Smooth muscle cell (in vitro differentiated cells): ENCODE measurements at regions not wholly inside any gene's neighbourhood (a gene's known extent, or its start where the extent isn't known, plus 50 kb on each side); places are given as distances from the start of the nearest gene placed in this dataset.

Source experiments
- DNase-seq: peaks from one replicate; lab custom pipeline; 2025; ENCODE audit not compliant: unreplicated experiment; lab: John Stamatoyannopoulos, UW
- H2AFZ ChIP-seq: fragments of 200-600 bp; sonication (generic); 2 replicates; pipeline ENCODE4 v1.6.0; 2016; ENCODE audit warnings: antibody characterized with exemption, low read depth, mild to moderate bottlenecking
- H3F3A ChIP-seq: fragments of 200-600 bp; sonication (generic); 2 replicates; pipeline ENCODE4 v1.6.0; 2017; ENCODE audit warnings: antibody characterized with exemption, low read depth
- H3K27ac ChIP-seq: fragments of 200-600 bp; sonication (generic); 2 replicates; pipeline ENCODE4 v1.5.1; 2016; ENCODE audit warnings: low read depth, mild to moderate bottlenecking
- H3K27me3 ChIP-seq: fragments of 200-600 bp; sonication (generic); 2 replicates; pipeline ENCODE4 v1.6.1; 2016; ENCODE audit warnings: low read depth, mild to moderate bottlenecking
- H3K36me3 ChIP-seq: fragments of 200-600 bp; sonication (generic); 2 replicates; pipeline ENCODE4 v1.5.1; 2016; ENCODE audit warnings: low read depth
- H3K4me1 ChIP-seq: fragments of 200-600 bp; sonication (generic); 2 replicates; pipeline ENCODE4 v1.5.1; 2016; ENCODE audit warnings: low read depth
- H3K4me2 ChIP-seq: fragments of 200-600 bp; sonication (generic); 2 replicates; pipeline ENCODE4 v1.6.0; 2016; ENCODE audit warnings: mild to moderate bottlenecking
- H3K4me3 ChIP-seq: fragments of 200-600 bp; sonication (generic); 2 replicates; pipeline ENCODE4 v1.5.1; 2016; ENCODE audit warnings: mild to moderate bottlenecking
- H3K79me2 ChIP-seq: fragments of 200-600 bp; sonication (generic); 2 replicates; pipeline ENCODE4 v1.6.0; 2016; ENCODE audit warnings: low read depth, mild to moderate bottlenecking
- H3K9ac ChIP-seq: fragments of 200-600 bp; sonication (generic); 2 replicates; pipeline ENCODE4 v1.6.0; 2016; ENCODE audit warnings: low read depth
- H3K9me3 ChIP-seq: fragments of 200-600 bp; sonication (generic); replicated peaks from 2 replicates; pipeline ENCODE4 v1.5.1; 2016; ENCODE audit warnings: low read depth
- H4K20me1 ChIP-seq: fragments of 200-600 bp; sonication (generic); 2 replicates; pipeline ENCODE4 v1.6.0; 2016; ENCODE audit warnings: low read depth
- CTCF ChIP-seq: fragments of 200-600 bp; sonication (generic); IDR thresholded peaks from 2 replicates; pipeline ENCODE4 v1.5.1; 2017; ENCODE audit warnings: borderline replicate concordance, mild to moderate bottlenecking, antibody characterized with exemption; ENCODE audit not compliant: insufficient read depth, poor library complexity, severe bottlenecking
- WGBS: methylation state at CpG from one replicate; pipeline ENCODE4 v1.1.7; 2016; ENCODE audit warnings: low lambda C conversion rate; 5-methylcytosine and 5-hydroxymethylcytosine counted together

GRCh38 chr12:63467951-63468350 lies 200.3 kb downstream of the DPY19L2 start:
- WGBS, result 72% methylated on average over 4 of the region's 4 CpGs
- DNase-seq, result no peak
- no peak for TF ChIP-seq CTCF
- H2AFZ ChIP-seq, result no peak overlapping the region
- no peak overlapping the region for H3K9ac ChIP-seq
- no peak overlapping the region for H3K27ac ChIP-seq
- H3K27me3 ChIP-seq, result no peaks in the 10 kb centered on the region
- H3K79me2 ChIP-seq, result no peaks in the 10 kb centered on the region
- no peaks in the 10 kb centered on the region for H4K20me1 ChIP-seq
- H3F3A ChIP-seq, result no peaks in the 10 kb centered on the region
- no peaks in the 10 kb centered on the region for H3K9me3 ChIP-seq
- no peak overlapping the region for H3K4me3 ChIP-seq
- H3K4me1 ChIP-seq, result no peaks in the 10 kb centered on the region
- no peaks in the 10 kb centered on the region for H3K36me3 ChIP-seq
- H3K4me2 ChIP-seq, result no peak overlapping the region

GRCh38 chr12:63457857-63458256 lies 210.4 kb downstream of the DPY19L2 start:
- no peaks in the 10 kb centered on the region for H3K79me2 ChIP-seq
- no peak for DNase-seq
- no peaks in the 10 kb centered on the region for H4K20me1 ChIP-seq
- no peak overlapping the region for H3K9ac ChIP-seq
- H3K4me1 ChIP-seq, result no peaks in the 10 kb centered on the region
- H3K4me2 ChIP-seq, result no peak overlapping the region
- H3K4me3 ChIP-seq, result no peak overlapping the region
- WGBS, result 97% methylated on average over 1 of the region's 1 CpG
- H2AFZ ChIP-seq, result no peak overlapping the region
- no peaks in the 10 kb centered on the region for H3K36me3 ChIP-seq
- no peaks in the 10 kb centered on the region for H3F3A ChIP-seq
- no peaks in the 10 kb centered on the region for H3K9me3 ChIP-seq
- H3K27ac ChIP-seq, result no peak overlapping the region
- no peaks in the 10 kb centered on the region for H3K27me3 ChIP-seq
- no peak for TF ChIP-seq CTCF

- H3K4me2 ChIP-seq, result no peak overlapping the region
- DNase-seq, result no peak
- H3K36me3 ChIP-seq, result no peaks in the 10 kb centered on the region
- H3K4me3 ChIP-seq, result no peak overlapping the region
- H3K9me3 ChIP-seq, result no peaks in the 10 kb centered on the region
- no peak overlapping the region for H3K9ac ChIP-seq
- no peaks in the 10 kb centered on the region for H3K79me2 ChIP-seq
- TF ChIP-seq CTCF, result no peak
- no peaks in the 10 kb centered on the region for H3K4me1 ChIP-seq
- H2AFZ ChIP-seq, result no peak overlapping the region
- H3F3A ChIP-seq, result no peaks in the 10 kb centered on the region
- no peak overlapping the region for H3K27ac ChIP-seq
- no peaks in the 10 kb centered on the region for H3K27me3 ChIP-seq
- no peaks in the 10 kb centered on the region for H4K20me1 ChIP-seq
Observed at GRCh38 chr12:63457428-63457827, 210.9 kb downstream of the DPY19L2 start.

GRCh38 chr12:63450816-63451215 lies 217.5 kb downstream of the DPY19L2 start:
- no peaks in the 10 kb centered on the region for H4K20me1 ChIP-seq
- H3K4me2 ChIP-seq, result no peak overlapping the region
- no peak for TF ChIP-seq CTCF
- no peak for DNase-seq
- WGBS, result 80% methylated on average over 2 of the region's 2 CpGs
- H3K4me3 ChIP-seq, result no peak overlapping the region
- H3K27ac ChIP-seq, result no peak overlapping the region
- H3K36me3 ChIP-seq, result no peaks in the 10 kb centered on the region
- H3K4me1 ChIP-seq, result no peaks in the 10 kb centered on the region
- H2AFZ ChIP-seq, result no peak overlapping the region
- no peaks in the 10 kb centered on the region for H3F3A ChIP-seq
- no peaks in the 10 kb centered on the region for H3K79me2 ChIP-seq
- H3K9ac ChIP-seq, result no peak overlapping the region
- no peaks in the 10 kb centered on the region for H3K27me3 ChIP-seq
- H3K9me3 ChIP-seq, result no peaks in the 10 kb centered on the region
